B cell (primary cell): ENCODE measurements at regions not wholly inside any gene's neighbourhood (a gene's known extent, or its start where the extent isn't known, plus 50 kb on each side); places are given as distances from the start of the nearest gene placed in this dataset.

Experiments used
- ATAC-seq: fragments of 200-7000 bp; cut with Tn5 transposase; one replicate; pipeline ENCODE4 v1.10.0; 2021; ENCODE audit warnings: low read depth, mild to moderate bottlenecking, moderate number of reproducible peaks, moderate library complexity
- CTCF ChIA-PET: fragments of 350-600 bp; sonication (Branson Sonifier 250); formaldehyde crosslinking; loops from one replicate; lab custom pipeline; 2021; ENCODE audit warnings: antibody characterized with exemption, inconsistent platforms; lab: Charles Lee
- POLR2A ChIA-PET: fragments of 350-600 bp; sonication (Branson Sonifier 250); formaldehyde crosslinking; loops from one replicate; lab custom pipeline; 2021; ENCODE audit warnings: antibody characterized with exemption; lab: Charles Lee
- DNase-seq: peaks from one replicate; pipeline ENCODE4 v3.0.0; 2013
- H2AFZ ChIP-seq: 2 replicates; pipeline ENCODE4 v1.6.1; 2012; ENCODE audit warnings: mild to moderate bottlenecking, low read depth, low read length; ENCODE audit not compliant: insufficient read depth, poor library complexity, severe bottlenecking
- H3K27ac ChIP-seq, 2 donors: 1 replicate in 1 of 2; 2 replicates in 1 of 2; pipeline ENCODE4 v1.5.1; 2012 to 2013; ENCODE audit warnings: low read length in 2 of 2, mild to moderate bottlenecking in 2 of 2, moderate library complexity in 1 of 2
- H3K27me3 ChIP-seq, 4 experiments: fragments of 200-600 bp in 1 of 4; sonication (generic) in 1 of 4; replicated peaks in 1 of 4; 1 replicate in 2 of 4; 2 replicates in 2 of 4; pipeline versions ENCODE4 v1.6.1 to v1.7.0; 2013 to 2016; ENCODE audit warnings: low read length in 3 of 4, mild to moderate bottlenecking in 2 of 4, mixed read lengths in 1 of 4, moderate library complexity in 1 of 4; ENCODE audit not compliant: insufficient read depth in 4 of 4, control insufficient read depth in 3 of 4; ENCODE audit errors: control extremely low read depth in 1 of 4
- H3K36me3 ChIP-seq, 2 experiments: replicated peaks in 1 of 2; 1 replicate in 1 of 2; 2 replicates in 1 of 2; pipeline versions ENCODE4 v1.6.1 to v1.7.1; 2013; ENCODE audit warnings: low read length in 1 of 2; ENCODE audit not compliant: insufficient read depth in 2 of 2, control insufficient read depth in 1 of 2; ENCODE audit errors: control extremely low read depth in 1 of 2, extremely low read depth in 1 of 2
- H3K4me1 ChIP-seq, 2 donors: fragments of 200-600 bp in 1 of 2; sonication (generic) in 1 of 2; 1 replicate in 1 of 2; 2 replicates in 1 of 2; pipeline versions ENCODE4 v1.5.1 to v1.6.1; 2013 to 2017; ENCODE audit warnings: low read length in 2 of 2; ENCODE audit not compliant: control insufficient read depth in 2 of 2, insufficient read depth in 2 of 2
- H3K4me2 ChIP-seq: replicated peaks from 2 replicates; pipeline ENCODE3; 2012; ENCODE audit warnings: mild to moderate bottlenecking, low read depth, low read length; ENCODE audit not compliant: poor library complexity, severe bottlenecking
- H3K4me3 ChIP-seq, 5 experiments: fragments of 200-600 bp in 1 of 5; sonication (generic) in 1 of 5; 1 replicate in 3 of 5; 2 replicates in 2 of 5; pipeline versions ENCODE4 v1.5.1 to v1.7.0; 2011 to 2016; ENCODE audit warnings: low read length in 4 of 5, mild to moderate bottlenecking in 4 of 5, low read depth in 2 of 5, control low read depth in 1 of 5, moderate library complexity in 1 of 5; ENCODE audit not compliant: insufficient read depth in 1 of 5; ENCODE audit errors: control extremely low read depth in 1 of 5, extremely low read depth in 1 of 5
- H3K79me2 ChIP-seq: fragments of 200-600 bp; sonication (generic); one replicate; pipeline ENCODE4 v1.6.0; 2016; ENCODE audit warnings: low read length; ENCODE audit not compliant: control insufficient read depth, insufficient read depth
- H3K9ac ChIP-seq: fragments of 200-600 bp; sonication (generic); 2 replicates; pipeline ENCODE4 v1.6.1; 2017; ENCODE audit warnings: mild to moderate bottlenecking, low read length, moderate library complexity
- H3K9me3 ChIP-seq, 3 donors: one replicate each; pipeline versions ENCODE4 v1.6.1 to v1.7.1; 2013; ENCODE audit warnings: low read length in 2 of 3; ENCODE audit not compliant: control insufficient read depth in 2 of 3, insufficient read depth in 1 of 3; ENCODE audit errors: control extremely low read depth in 1 of 3
- H4K20me1 ChIP-seq: 2 replicates; pipeline ENCODE4 v1.6.0; 2012; ENCODE audit warnings: mild to moderate bottlenecking, low read length; ENCODE audit not compliant: insufficient read depth, control insufficient read depth, poor library complexity, severe bottlenecking
- H3K27ac Mint-ChIP-seq: one replicate; pipeline ENCODE4 v1.8.0; 2021; ENCODE audit warnings: mixed read lengths
- H3K27me3 Mint-ChIP-seq: one replicate; pipeline ENCODE4 v1.8.0; 2021; ENCODE audit warnings: mixed read lengths
- H3K4me1 Mint-ChIP-seq: one replicate; pipeline ENCODE4 v1.8.0; 2021; ENCODE audit warnings: mixed read lengths
- H3K4me3 Mint-ChIP-seq: one replicate; pipeline ENCODE4 v1.8.0; 2021; ENCODE audit warnings: mixed read lengths
- H3K9me3 Mint-ChIP-seq: one replicate; pipeline ENCODE4 v1.8.0; 2022; ENCODE audit warnings: mixed read lengths; ENCODE audit not compliant: insufficient read depth
- EZH2 ChIP-seq: IDR thresholded peaks from 2 replicates; pipeline ENCODE4 v1.6.1; 2012; ENCODE audit warnings: borderline replicate concordance, low read depth, mild to moderate bottlenecking, moderate library complexity, low read length; ENCODE audit not compliant: insufficient read depth, poor library complexity, severe bottlenecking
- WGBS: methylation state at CpG from one replicate; pipeline ENCODE4 v1.1.5; 2013; ENCODE audit warnings: missing lambda C conversion rate; ENCODE audit not compliant: insufficient coverage; 5-methylcytosine and 5-hydroxymethylcytosine counted together
- intact Hi-C: fragments of 100-400 bp; cut with micrococcal nuclease; formaldehyde crosslinking; loops from one replicate; pipeline ENCODE4 v1.10.0; 2022
- TF ChIP-seq, protein P1 (sequence below): fragments of 200-600 bp; IDR thresholded peaks from one replicate; pipeline ENCODE4 v1.8.0; 2022; ENCODE audit warnings: antibody characterized with exemption, mild to moderate bottlenecking

DNA sequence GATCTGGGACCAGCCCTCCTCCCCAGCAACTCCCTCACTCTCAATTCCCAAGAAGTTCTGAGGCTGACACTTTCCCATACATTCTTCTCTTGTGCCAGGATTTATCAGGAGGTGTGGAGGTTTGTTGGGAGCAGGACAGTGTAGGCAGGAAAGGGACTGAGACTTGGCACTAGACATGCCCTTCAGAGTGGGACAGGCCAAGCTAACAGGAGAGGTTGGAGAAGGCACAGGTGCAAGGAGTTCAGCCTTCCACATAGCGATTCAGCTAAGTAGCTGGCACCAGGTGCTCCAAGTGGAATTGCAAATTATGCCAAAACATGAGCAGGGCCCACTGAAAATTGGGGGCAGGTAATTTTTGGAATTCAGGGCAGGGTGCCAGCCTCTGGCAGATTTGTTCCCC lies 83.0 kb upstream of the DUSP10 start:
- TF ChIP-seq EZH2: no peak
- TF ChIP-seq, protein P1, sequence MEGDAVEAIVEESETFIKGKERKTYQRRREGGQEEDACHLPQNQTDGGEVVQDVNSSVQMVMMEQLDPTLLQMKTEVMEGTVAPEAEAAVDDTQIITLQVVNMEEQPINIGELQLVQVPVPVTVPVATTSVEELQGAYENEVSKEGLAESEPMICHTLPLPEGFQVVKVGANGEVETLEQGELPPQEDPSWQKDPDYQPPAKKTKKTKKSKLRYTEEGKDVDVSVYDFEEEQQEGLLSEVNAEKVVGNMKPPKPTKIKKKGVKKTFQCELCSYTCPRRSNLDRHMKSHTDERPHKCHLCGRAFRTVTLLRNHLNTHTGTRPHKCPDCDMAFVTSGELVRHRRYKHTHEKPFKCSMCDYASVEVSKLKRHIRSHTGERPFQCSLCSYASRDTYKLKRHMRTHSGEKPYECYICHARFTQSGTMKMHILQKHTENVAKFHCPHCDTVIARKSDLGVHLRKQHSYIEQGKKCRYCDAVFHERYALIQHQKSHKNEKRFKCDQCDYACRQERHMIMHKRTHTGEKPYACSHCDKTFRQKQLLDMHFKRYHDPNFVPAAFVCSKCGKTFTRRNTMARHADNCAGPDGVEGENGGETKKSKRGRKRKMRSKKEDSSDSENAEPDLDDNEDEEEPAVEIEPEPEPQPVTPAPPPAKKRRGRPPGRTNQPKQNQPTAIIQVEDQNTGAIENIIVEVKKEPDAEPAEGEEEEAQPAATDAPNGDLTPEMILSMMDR: no peak
- ATAC-seq (no peak), DNase-seq (no peak)
- Mint-ChIP-seq H3K4me1 (peaks cover 49% of the 10 kb centered on the region), H3K27me3 (no peaks in the 10 kb centered on the region), H3K27ac (no peak overlapping the region), H3K9me3 (no peaks in the 10 kb centered on the region), H3K4me3 (no peak overlapping the region)
- WGBS: 100% methylated on average over 1 of the region's 1 CpG
- Histone ChIP-seq H3K9me3 (no peaks in the 10 kb centered on the region), H3K9ac (no peak overlapping the region), H3K79me2 (no peaks in the 10 kb centered on the region), H4K20me1 (no peaks in the 10 kb centered on the region), H3K27me3 (no peaks in the 10 kb centered on the region), H3K36me3 (no peaks in the 10 kb centered on the region), H3K4me3 (no peak overlapping the region), H3K4me2 (no peak overlapping the region), H2AFZ (no peak overlapping the region), H3K27ac (no peak overlapping the region), H3K4me1 (peaks cover 9 to 15% of the 10 kb centered on the region in 2 donors)
- ChIA-PET POLR2A (no interaction called here), CTCF (no interaction called here)
- intact Hi-C loops: no loop called here

DNA sequence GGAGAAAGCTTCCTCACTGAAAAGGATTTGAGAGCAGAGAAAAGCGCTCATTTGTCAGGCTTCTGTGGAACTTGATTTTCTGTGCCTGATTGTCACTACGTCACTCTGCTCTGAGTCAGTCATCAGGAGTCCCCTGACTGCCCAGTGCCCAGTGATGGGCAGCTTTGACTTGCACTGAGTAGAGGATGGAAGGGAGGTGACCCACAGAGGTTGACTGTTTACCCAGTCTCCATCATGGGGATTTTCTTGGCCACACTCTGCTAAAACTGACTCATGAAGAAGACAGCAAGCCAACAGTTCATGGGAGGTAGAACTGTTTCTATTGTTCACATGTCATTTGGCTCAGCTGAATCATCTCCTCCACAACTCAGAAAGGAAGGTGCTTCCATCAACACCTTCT lies 82.1 kb upstream of the DUSP10 start:
- no peak overlapping the region for H3K27ac Mint-ChIP-seq
- 87% methylated on average over 2 of the region's 2 CpGs for WGBS

More for the DNA sequence above, 82.1 kb upstream of the DUSP10 start:
- Histone ChIP-seq H4K20me1 (no peaks in the 10 kb centered on the region), H3K27me3 (no peaks in the 10 kb centered on the region), H3K9ac (no peak overlapping the region), H3K79me2 (no peaks in the 10 kb centered on the region), H3K4me2 (no peak overlapping the region), H3K27ac (no peak overlapping the region), H3K4me1 (peaks cover 9 to 15% of the 10 kb centered on the region in 2 donors), H2AFZ (no peak overlapping the region), H3K36me3 (no peaks in the 10 kb centered on the region), H3K9me3 (no peaks in the 10 kb centered on the region), H3K4me3 (no peak overlapping the region)
- no peak overlapping the region for H3K4me3 Mint-ChIP-seq
- H3K9me3 Mint-ChIP-seq: no peaks in the 10 kb centered on the region
- DNase-seq (no peak), ATAC-seq (no peak)
- ChIA-PET CTCF (no interaction called here), POLR2A (no interaction called here)
- peaks cover 43% of the 10 kb centered on the region for H3K4me1 Mint-ChIP-seq
- intact Hi-C loops: no loop called here
- H3K27me3 Mint-ChIP-seq: no peaks in the 10 kb centered on the region
- no peak for TF ChIP-seq EZH2
- TF ChIP-seq, protein P1: no peak
